GM12864 (cell line): ENCODE measurements at regions not wholly inside any gene's neighbourhood (a gene's known extent, or its start where the extent isn't known, plus 50 kb on each side); places are given as distances from the start of the nearest gene placed in this dataset.

ENCODE experiments used
- DNase-seq: peaks from one replicate; pipeline ENCODE4 v3.0.0-alpha.2; 2011; ENCODE audit warnings: low read depth
- H3K4me3 ChIP-seq: 2 replicates; pipeline ENCODE4 v1.5.1; 2011; ENCODE audit warnings: mild to moderate bottlenecking, low read depth, low read length, control low read depth
- CTCF ChIP-seq: IDR thresholded peaks from 2 replicates; pipeline ENCODE4 v1.5.1; 2011; ENCODE audit warnings: low read depth, mild to moderate bottlenecking, moderate library complexity, low read length, control low read depth, inconsistent platforms; ENCODE audit errors: missing control alignments

DNA sequence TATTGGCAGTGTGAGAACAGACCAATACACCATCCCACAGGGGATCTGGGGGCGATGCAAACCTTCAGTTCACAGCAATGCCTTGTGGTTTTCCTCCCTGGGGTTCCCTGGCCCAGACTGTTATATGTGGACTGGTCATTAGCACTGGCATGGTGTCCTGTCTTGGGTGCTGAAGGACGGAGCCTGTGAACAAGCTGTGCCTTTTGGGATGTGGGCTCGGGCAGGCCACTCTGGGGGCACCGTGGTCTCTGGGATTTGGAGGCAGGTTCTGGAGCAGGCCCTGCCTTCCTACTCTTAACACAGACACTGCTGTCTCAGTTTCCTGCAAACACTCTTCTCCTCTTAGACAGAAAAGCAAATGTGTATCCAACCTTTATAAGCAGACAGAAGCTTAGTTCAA lies 93.0 kb upstream of the ADRA2C start:
- no peak for TF ChIP-seq CTCF
- DNase-seq: no peak
- H3K4me3 ChIP-seq: no peak overlapping the region

DNA sequence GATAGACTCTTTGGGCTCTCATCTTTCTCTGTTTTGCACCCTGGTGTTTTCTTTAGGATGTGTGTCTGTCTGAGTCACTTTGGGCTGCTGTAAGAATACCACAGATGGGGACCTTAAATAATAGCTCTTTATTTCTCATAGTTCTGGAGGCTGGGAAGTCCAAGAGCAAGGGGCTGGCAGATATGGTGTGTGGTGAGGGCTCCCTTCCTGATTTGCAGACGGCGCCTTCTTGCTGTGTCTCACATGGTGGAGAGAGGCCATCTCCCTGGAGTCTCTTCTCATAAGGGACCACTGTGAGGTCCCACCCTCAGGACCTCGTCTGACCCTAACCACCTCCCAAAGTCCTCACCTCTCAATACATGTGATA lies 93.7 kb upstream of the ADRA2C start:
- no peak for DNase-seq
- TF ChIP-seq CTCF: no peak
- H3K4me3 ChIP-seq: no peak overlapping the region

DNA sequence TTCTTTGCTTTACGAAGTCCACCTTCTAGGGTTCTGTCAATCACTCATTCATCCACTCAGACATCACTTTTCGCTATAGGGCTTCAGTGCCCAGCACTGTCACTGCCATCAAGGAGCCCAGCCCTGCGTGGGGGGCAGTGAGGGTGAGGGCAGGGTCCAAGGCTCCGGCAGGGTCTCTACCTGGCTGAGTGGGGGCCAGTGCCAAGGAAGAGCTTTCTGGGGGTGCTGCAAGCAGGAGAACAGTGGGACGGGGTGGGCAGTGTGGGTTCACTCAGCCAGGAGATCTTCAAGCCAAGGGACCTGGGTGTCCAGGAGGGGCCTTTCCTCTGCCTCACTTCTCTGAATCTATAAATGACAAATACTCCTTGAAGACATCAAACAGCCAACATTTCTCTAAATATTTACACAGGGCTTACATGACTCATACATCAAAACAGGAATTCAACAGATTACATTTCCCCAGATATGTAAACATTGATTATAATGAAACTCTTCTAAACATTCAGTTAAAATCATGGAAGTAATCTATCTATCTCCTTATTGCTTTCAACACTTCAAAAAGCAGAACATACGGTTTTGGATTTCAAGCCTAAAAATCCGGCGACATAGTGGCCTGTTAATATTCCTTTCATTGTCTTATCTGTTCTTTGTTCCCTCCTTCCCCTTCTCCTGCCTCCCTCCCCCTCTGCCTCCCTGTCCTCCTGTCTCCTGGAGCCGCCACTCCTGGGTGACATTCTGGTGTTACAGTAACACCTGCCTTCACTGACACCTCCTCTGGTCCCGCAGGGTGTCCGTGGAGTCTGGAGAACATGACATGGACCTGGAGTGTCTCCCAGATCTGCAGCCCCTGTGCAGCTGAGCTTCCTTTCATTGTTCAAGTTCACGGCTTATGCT lies 94.4 kb upstream of the ADRA2C start:
- no peak overlapping the region for H3K4me3 ChIP-seq
- TF ChIP-seq CTCF: no peak
- no peak for DNase-seq

GRCh38 chr4:3670521-3671519 lies 95.4 kb upstream of the ADRA2C start:
- DNase-seq: no peak
- H3K4me3 ChIP-seq: no peak overlapping the region
- no peak for TF ChIP-seq CTCF

GRCh38 chr4:3669553-3669949 lies 96.6 kb upstream of the ADRA2C start:
- no peak for TF ChIP-seq CTCF
- DNase-seq: no peak
- no peak overlapping the region for H3K4me3 ChIP-seq

- DNase-seq: no peak
- H3K4me3 ChIP-seq: no peak overlapping the region
- no peak for TF ChIP-seq CTCF
Measured at GRCh38 chr4:3668825-3669552, 97.2 kb upstream of the ADRA2C start.
